ENCODE measurements at regions not wholly inside any gene's neighbourhood (a gene's known extent, or its start where the extent isn't known, plus 50 kb on each side); places are given as distances from the start of the nearest gene placed in this dataset.

- Histone ChIP-seq H3K9me3 (ENCODE audit: control insufficient read depth, insufficient read depth, low read depth, low read length) (no peaks in the 10 kb centered on the region), H3K27ac (ENCODE audit: insufficient read depth, low read length) (no peak overlapping the region), H3K36me3 (ENCODE audit: control insufficient read depth, insufficient read depth, low read length) (no peaks in the 10 kb centered on the region), H3K4me2 (ENCODE audit: extremely low read depth, insufficient read depth, low read length) (no peak overlapping the region), H3K9ac (ENCODE audit: insufficient read depth, low read length) (no peak overlapping the region), H3K4me1 (ENCODE audit: control insufficient read depth, extremely low read depth, insufficient read depth, low read length) (peaks cover 13% of the 10 kb centered on the region), H3K4me3 (replicated peaks in 1 of 4; ENCODE audit: control extremely low read depth in 1 of 4, insufficient read depth in 1 of 4, low read depth in 3 of 4, low read length in 4 of 4) (no peak overlapping the region), H3K27me3 (ENCODE audit: control insufficient read depth, insufficient read depth, low read length) (no peaks in the 10 kb centered on the region), H2AFZ (ENCODE audit: low read length) (no peak overlapping the region), H4K20me1 (ENCODE audit: control insufficient read depth, extremely low read depth, insufficient read depth, low read length) (no peaks in the 10 kb centered on the region), H3K79me2 (ENCODE audit: control insufficient read depth, insufficient read depth, low read length) (no peaks in the 10 kb centered on the region)
- TF ChIP-seq, protein P1, sequence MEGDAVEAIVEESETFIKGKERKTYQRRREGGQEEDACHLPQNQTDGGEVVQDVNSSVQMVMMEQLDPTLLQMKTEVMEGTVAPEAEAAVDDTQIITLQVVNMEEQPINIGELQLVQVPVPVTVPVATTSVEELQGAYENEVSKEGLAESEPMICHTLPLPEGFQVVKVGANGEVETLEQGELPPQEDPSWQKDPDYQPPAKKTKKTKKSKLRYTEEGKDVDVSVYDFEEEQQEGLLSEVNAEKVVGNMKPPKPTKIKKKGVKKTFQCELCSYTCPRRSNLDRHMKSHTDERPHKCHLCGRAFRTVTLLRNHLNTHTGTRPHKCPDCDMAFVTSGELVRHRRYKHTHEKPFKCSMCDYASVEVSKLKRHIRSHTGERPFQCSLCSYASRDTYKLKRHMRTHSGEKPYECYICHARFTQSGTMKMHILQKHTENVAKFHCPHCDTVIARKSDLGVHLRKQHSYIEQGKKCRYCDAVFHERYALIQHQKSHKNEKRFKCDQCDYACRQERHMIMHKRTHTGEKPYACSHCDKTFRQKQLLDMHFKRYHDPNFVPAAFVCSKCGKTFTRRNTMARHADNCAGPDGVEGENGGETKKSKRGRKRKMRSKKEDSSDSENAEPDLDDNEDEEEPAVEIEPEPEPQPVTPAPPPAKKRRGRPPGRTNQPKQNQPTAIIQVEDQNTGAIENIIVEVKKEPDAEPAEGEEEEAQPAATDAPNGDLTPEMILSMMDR (conservative IDR thresholded peaks at IDR 0.05 in 1 of 2, IDR thresholded peaks at IDR 0.05 in 1 of 2; ENCODE audit: low read depth in 1 of 2, low read length in 2 of 2): no peak
- TF ChIP-seq EZH2 (IDR thresholded peaks at IDR 0.05; ENCODE audit: low read length, missing control alignments): no peak
- DNase-seq (ENCODE audit: low read depth in 2 of 2): no peak
Measured at GRCh38 chr2:63668466-63668865, 79.7 kb downstream of the MDH1 start.

- H4K20me1 ChIP-seq (ENCODE audit: control insufficient read depth, extremely low read depth, insufficient read depth, low read length): no peaks in the 10 kb centered on the region
- no peak for DNase-seq (ENCODE audit: low read depth in 2 of 2)
- no peaks in the 10 kb centered on the region for H3K36me3 ChIP-seq (ENCODE audit: control insufficient read depth, insufficient read depth, low read length)
- no peaks in the 10 kb centered on the region for H3K9me3 ChIP-seq (ENCODE audit: control insufficient read depth, insufficient read depth, low read depth, low read length)
- H2AFZ ChIP-seq (ENCODE audit: low read length): no peak overlapping the region
- H3K4me3 ChIP-seq (replicated peaks in 1 of 4; ENCODE audit: control extremely low read depth in 1 of 4, insufficient read depth in 1 of 4, low read depth in 3 of 4, low read length in 4 of 4): no peak overlapping the region
- no peak overlapping the region for H3K27ac ChIP-seq (ENCODE audit: insufficient read depth, low read length)
- no peaks in the 10 kb centered on the region for H3K79me2 ChIP-seq (ENCODE audit: control insufficient read depth, insufficient read depth, low read length)
- TF ChIP-seq EZH2 (IDR thresholded peaks at IDR 0.05; ENCODE audit: low read length, missing control alignments): no peak
- TF ChIP-seq, protein P1 (conservative IDR thresholded peaks at IDR 0.05 in 1 of 2, IDR thresholded peaks at IDR 0.05 in 1 of 2; ENCODE audit: low read depth in 1 of 2, low read length in 2 of 2): no peak
- H3K4me2 ChIP-seq (ENCODE audit: extremely low read depth, insufficient read depth, low read length): no peak overlapping the region
- no peaks in the 10 kb centered on the region for H3K27me3 ChIP-seq (ENCODE audit: control insufficient read depth, insufficient read depth, low read length)
- peaks cover 13% of the 10 kb centered on the region for H3K4me1 ChIP-seq (ENCODE audit: control insufficient read depth, extremely low read depth, insufficient read depth, low read length)
- H3K9ac ChIP-seq (ENCODE audit: insufficient read depth, low read length): no peak overlapping the region
Measured at GRCh38 chr2:63669596-63669995, 80.8 kb downstream of the MDH1 start.

DNA sequence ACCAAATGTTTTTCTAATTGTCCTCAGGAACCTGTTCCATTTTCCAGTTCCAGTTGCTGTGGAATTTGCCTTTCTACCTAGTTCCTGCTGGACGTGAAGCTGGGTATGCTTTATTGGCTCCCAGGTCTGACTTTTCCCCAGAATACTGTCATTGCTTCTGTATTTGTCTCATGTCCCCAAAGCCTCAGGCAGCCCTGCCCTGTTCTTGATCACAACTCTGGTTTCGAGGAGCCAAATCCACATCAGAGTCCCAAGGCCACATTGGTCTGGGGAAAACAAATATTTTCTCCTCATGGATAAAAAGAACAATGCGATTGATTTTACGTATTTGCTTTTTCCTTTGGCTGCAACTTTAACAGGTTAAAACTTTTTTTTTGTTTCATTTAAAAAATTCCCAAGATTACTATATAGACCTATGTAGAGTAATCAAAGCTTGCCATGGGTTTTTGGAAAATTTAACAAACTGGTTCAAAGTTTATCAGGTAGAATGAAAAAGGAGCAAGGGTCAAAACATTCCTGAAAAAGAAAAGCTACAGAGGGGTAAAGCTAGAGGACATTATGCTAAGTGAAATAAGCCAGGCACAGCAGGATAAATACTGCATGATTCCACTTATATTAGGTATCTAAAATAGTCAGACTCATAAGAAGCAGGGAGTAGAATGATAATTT, 85.2 kb downstream of the MDH1 start:
- H3K4me1 ChIP-seq (ENCODE audit: control insufficient read depth, extremely low read depth, insufficient read depth, low read length): no peaks in the 10 kb centered on the region
- no peaks in the 10 kb centered on the region for H3K79me2 ChIP-seq (ENCODE audit: control insufficient read depth, insufficient read depth, low read length)
- no peak overlapping the region for H3K4me3 ChIP-seq (replicated peaks in 1 of 4; ENCODE audit: control extremely low read depth in 1 of 4, insufficient read depth in 1 of 4, low read depth in 3 of 4, low read length in 4 of 4)
- no peaks in the 10 kb centered on the region for H4K20me1 ChIP-seq (ENCODE audit: control insufficient read depth, extremely low read depth, insufficient read depth, low read length)
- no peak for DNase-seq (ENCODE audit: low read depth in 2 of 2)
- no peaks in the 10 kb centered on the region for H3K9me3 ChIP-seq (ENCODE audit: control insufficient read depth, insufficient read depth, low read depth, low read length)
- H3K4me2 ChIP-seq (ENCODE audit: extremely low read depth, insufficient read depth, low read length): no peak overlapping the region
- no peak overlapping the region for H3K27ac ChIP-seq (ENCODE audit: insufficient read depth, low read length)
- H3K27me3 ChIP-seq (ENCODE audit: control insufficient read depth, insufficient read depth, low read length): no peaks in the 10 kb centered on the region
- no peaks in the 10 kb centered on the region for H3K36me3 ChIP-seq (ENCODE audit: control insufficient read depth, insufficient read depth, low read length)
- H2AFZ ChIP-seq (ENCODE audit: low read length): no peak overlapping the region
- TF ChIP-seq, protein P1 (conservative IDR thresholded peaks at IDR 0.05 in 1 of 2, IDR thresholded peaks at IDR 0.05 in 1 of 2; ENCODE audit: low read depth in 1 of 2, low read length in 2 of 2): no peak
- TF ChIP-seq EZH2 (IDR thresholded peaks at IDR 0.05; ENCODE audit: low read length, missing control alignments): no peak
- H3K9ac ChIP-seq (ENCODE audit: insufficient read depth, low read length): no peak overlapping the region

Data from fibroblast of lung (primary cell).